GM23248 (cell line): ENCODE measurements at regions not wholly inside any gene's neighbourhood (a gene's known extent, or its start where the extent isn't known, plus 50 kb on each side); places are given as distances from the start of the nearest gene placed in this dataset.

Experiments used
- DNase-seq: peaks from one replicate; pipeline ENCODE4 v3.0.0-alpha.2; 2015
- H2AFZ ChIP-seq: fragments of 200-600 bp; sonication (generic); 2 replicates; pipeline ENCODE4 v1.6.1; 2016; ENCODE audit warnings: antibody characterized with exemption
- H3F3A ChIP-seq: fragments of 200-600 bp; sonication (generic); 2 replicates; pipeline ENCODE4 v1.6.1; 2016; ENCODE audit warnings: mild to moderate bottlenecking, antibody characterized with exemption, mixed run types; ENCODE audit not compliant: insufficient read depth
- H3K27ac ChIP-seq: fragments of 200-600 bp; sonication (generic); 2 replicates; pipeline ENCODE4 v1.5.1; 2016; ENCODE audit warnings: mild to moderate bottlenecking
- H3K27me3 ChIP-seq: fragments of 200-600 bp; sonication (generic); replicated peaks from 2 replicates; pipeline ENCODE4 v1.6.1; 2016; ENCODE audit warnings: mild to moderate bottlenecking; ENCODE audit not compliant: insufficient read depth
- H3K36me3 ChIP-seq: fragments of 200-600 bp; sonication (generic); 2 replicates; pipeline ENCODE4 v1.6.1; 2016; ENCODE audit warnings: low read depth, mild to moderate bottlenecking
- H3K4me1 ChIP-seq: fragments of 200-600 bp; sonication (generic); 2 replicates; pipeline ENCODE4 v1.6.1; 2016; ENCODE audit warnings: mild to moderate bottlenecking; ENCODE audit not compliant: insufficient read depth
- H3K4me2 ChIP-seq: fragments of 200-600 bp; sonication (generic); one replicate; pipeline ENCODE4 v1.6.1; 2016; ENCODE audit warnings: mild to moderate bottlenecking; ENCODE audit not compliant: unreplicated experiment
- H3K4me3 ChIP-seq: fragments of 200-600 bp; sonication (generic); 2 replicates; pipeline ENCODE4 v1.5.1; 2016; ENCODE audit warnings: mild to moderate bottlenecking
- H3K79me2 ChIP-seq: fragments of 200-600 bp; sonication (generic); 2 replicates; pipeline ENCODE4 v1.6.1; 2016; ENCODE audit warnings: mild to moderate bottlenecking; ENCODE audit not compliant: insufficient read depth
- H3K9ac ChIP-seq: fragments of 200-600 bp; sonication (generic); 2 replicates; pipeline ENCODE4 v1.6.1; 2016; ENCODE audit warnings: mild to moderate bottlenecking
- H3K9me2 ChIP-seq: fragments of 200-600 bp; sonication (generic); 2 replicates; pipeline ENCODE4 v1.6.1; 2016; ENCODE audit warnings: mixed run types, mild to moderate bottlenecking, moderate library complexity; ENCODE audit not compliant: insufficient read depth
- H3K9me3 ChIP-seq: fragments of 200-600 bp; sonication (generic); one replicate; pipeline ENCODE4 v1.6.1; 2017; ENCODE audit warnings: low read depth
- H4K20me1 ChIP-seq: fragments of 200-600 bp; sonication (generic); 2 replicates; pipeline ENCODE4 v1.6.0; 2016; ENCODE audit not compliant: insufficient read depth
- EZH2 ChIP-seq: fragments of 200-600 bp; sonication (generic); IDR thresholded peaks from 2 replicates; pipeline ENCODE4 v1.6.1; 2018; ENCODE audit warnings: antibody characterized with exemption, mild to moderate bottlenecking; ENCODE audit not compliant: insufficient read depth, poor library complexity, severe bottlenecking
- EZH2phosphoT487 ChIP-seq: fragments of 200-600 bp; sonication (generic); IDR thresholded peaks from 2 replicates; pipeline ENCODE4 v1.6.1; 2018; ENCODE audit warnings: antibody characterized with exemption, moderate library complexity, mild to moderate bottlenecking, low read depth; ENCODE audit not compliant: insufficient read depth
- WGBS, 2 experiments: methylation state at CpG; one replicate each; pipeline ENCODE4 v1.1.6; 2015 to 2017; ENCODE audit warnings: low lambda C conversion rate in 2 of 2, low coverage in 1 of 2; ENCODE audit errors: missing lambda C conversion rate in 2 of 2; 5-methylcytosine and 5-hydroxymethylcytosine counted together
- in situ Hi-C: fragments of 300-500 bp; cut with MboI; formaldehyde crosslinking; loops from 2 replicates; pipeline ENCODE4 v1.15.0; 2020

GRCh38 chr20:17093782-17094181 lies 133.1 kb upstream of the PCSK2 start:
- no peak overlapping the region for H3K4me2 ChIP-seq
- H3K9me3 ChIP-seq: no peaks in the 10 kb centered on the region
- no peaks in the 10 kb centered on the region for H4K20me1 ChIP-seq
- H3K27me3 ChIP-seq: no peaks in the 10 kb centered on the region
- 3 to 14% methylated on average over 4 of the region's 4 CpGs for WGBS, 2 experiments
- no peaks in the 10 kb centered on the region for H3K4me1 ChIP-seq
- no peaks in the 10 kb centered on the region for H3F3A ChIP-seq
- H3K9me2 ChIP-seq: no peaks in the 10 kb centered on the region
- no peak overlapping the region for H3K9ac ChIP-seq
- no peak overlapping the region for H2AFZ ChIP-seq
- no peak overlapping the region for H3K4me3 ChIP-seq
- no peak overlapping the region for H3K27ac ChIP-seq
- in situ Hi-C loops: no loop called here
- H3K79me2 ChIP-seq: no peaks in the 10 kb centered on the region
- DNase-seq: no peak
- H3K36me3 ChIP-seq: no peaks in the 10 kb centered on the region
- no peak for TF ChIP-seq EZH2

- Histone ChIP-seq H3K27me3 (no peaks in the 10 kb centered on the region), H3K79me2 (no peaks in the 10 kb centered on the region), H3K4me1 (no peaks in the 10 kb centered on the region), H3K9me3 (no peaks in the 10 kb centered on the region), H3K4me3 (no peak overlapping the region), H3K27ac (no peak overlapping the region), H3K9me2 (no peaks in the 10 kb centered on the region), H3K9ac (no peak overlapping the region), H3F3A (no peaks in the 10 kb centered on the region), H3K36me3 (no peaks in the 10 kb centered on the region), H3K4me2 (no peak overlapping the region), H4K20me1 (no peaks in the 10 kb centered on the region), H2AFZ (no peak overlapping the region)
- in situ Hi-C loops: no loop called here
- no peak for DNase-seq
- 24 to 39% methylated on average over 4 of the region's 4 CpGs for WGBS, 2 experiments
- no peak for TF ChIP-seq EZH2
- no peak for TF ChIP-seq EZH2phosphoT487
Observed at GRCh38 chr20:17097603-17098002, 129.2 kb upstream of the PCSK2 start.

DNA sequence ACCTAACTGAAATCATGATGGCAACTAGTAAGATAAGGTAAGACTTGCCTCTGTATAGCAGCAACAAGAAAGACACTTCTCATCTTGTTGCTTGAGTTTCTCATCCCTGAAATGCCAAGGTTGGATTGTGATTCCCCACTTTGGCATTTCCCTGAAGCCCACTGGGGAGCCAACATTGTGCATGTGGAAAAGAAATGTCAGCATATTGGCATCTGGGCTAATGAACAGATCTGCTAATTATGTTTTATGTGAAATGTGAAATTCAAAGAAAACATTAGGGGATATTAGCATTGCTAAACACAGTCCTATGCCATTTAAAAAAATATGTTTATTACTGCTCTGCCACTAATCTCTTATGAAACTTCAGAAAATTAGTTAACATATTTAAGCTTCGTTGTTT lies 126.3 kb upstream of the PCSK2 start:
- TF ChIP-seq EZH2phosphoT487 (no peak), EZH2 (no peak)

GRCh38 chr20:17107127-17107526 lies 119.7 kb upstream of the PCSK2 start:
- H3K36me3 ChIP-seq: no peaks in the 10 kb centered on the region
- no peak overlapping the region for H3K4me2 ChIP-seq
- DNase-seq: no peak
- H3K27ac ChIP-seq: no peak overlapping the region
- H3K4me3 ChIP-seq: no peak overlapping the region
- H3K9me2 ChIP-seq: no peaks in the 10 kb centered on the region
- H3K9ac ChIP-seq: no peak overlapping the region
- TF ChIP-seq EZH2phosphoT487: no peak
- no peak for TF ChIP-seq EZH2
- 21 to 28% methylated on average over 6 of the region's 6 CpGs for WGBS, 2 experiments
- no peaks in the 10 kb centered on the region for H3K79me2 ChIP-seq
- H3K27me3 ChIP-seq: no peaks in the 10 kb centered on the region
- H2AFZ ChIP-seq: no peak overlapping the region
- no peaks in the 10 kb centered on the region for H3K9me3 ChIP-seq
- no peaks in the 10 kb centered on the region for H3K4me1 ChIP-seq
- in situ Hi-C loops: no loop called here
- no peaks in the 10 kb centered on the region for H3F3A ChIP-seq
- no peaks in the 10 kb centered on the region for H4K20me1 ChIP-seq

More for the DNA sequence above, 126.3 kb upstream of the PCSK2 start:
- Histone ChIP-seq H3K9me3 (no peaks in the 10 kb centered on the region), H3K4me2 (no peak overlapping the region), H3K9me2 (no peaks in the 10 kb centered on the region), H3K4me1 (no peaks in the 10 kb centered on the region), H3F3A (no peaks in the 10 kb centered on the region), H4K20me1 (no peaks in the 10 kb centered on the region), H3K9ac (no peak overlapping the region), H3K79me2 (no peaks in the 10 kb centered on the region), H2AFZ (no peak overlapping the region), H3K27me3 (no peaks in the 10 kb centered on the region), H3K36me3 (no peaks in the 10 kb centered on the region), H3K27ac (no peak overlapping the region), H3K4me3 (no peak overlapping the region)
- in situ Hi-C loops: no loop called here
- WGBS, 2 experiments: 6 to 13% methylated on average over 1 of the region's 1 CpG
- DNase-seq: no peak

GRCh38 chr20:17108896-17109295 lies 117.9 kb upstream of the PCSK2 start:
- in situ Hi-C loops: no loop called here
- no peak for DNase-seq
- Histone ChIP-seq H3K9ac (no peak overlapping the region), H3K27me3 (no peaks in the 10 kb centered on the region), H3K4me1 (no peaks in the 10 kb centered on the region), H3K9me2 (no peaks in the 10 kb centered on the region), H3K27ac (no peak overlapping the region), H2AFZ (no peak overlapping the region), H3F3A (no peaks in the 10 kb centered on the region), H4K20me1 (no peaks in the 10 kb centered on the region), H3K36me3 (no peaks in the 10 kb centered on the region), H3K4me3 (no peak overlapping the region), H3K4me2 (no peak overlapping the region), H3K9me3 (no peaks in the 10 kb centered on the region), H3K79me2 (no peaks in the 10 kb centered on the region)
- WGBS, 2 experiments: 3 to 6% methylated on average over 2 of the region's 2 CpGs
- TF ChIP-seq EZH2phosphoT487: no peak
- no peak for TF ChIP-seq EZH2
